Mesenchymal stem cell (in vitro differentiated cells and primary cell): ENCODE measurements at regions not wholly inside any gene's neighbourhood (a gene's known extent, or its start where the extent isn't known, plus 50 kb on each side); places are given as distances from the start of the nearest gene placed in this dataset.

Experiments
- DNase-seq: peaks from one replicate; pipeline ENCODE4 v3.0.0-alpha.2; 2013
- H2AFZ ChIP-seq: one replicate; pipeline ENCODE4 v1.6.1; 2013; ENCODE audit warnings: low read depth, mild to moderate bottlenecking, control low read depth, inconsistent platforms, low read length, moderate library complexity
- H2AK5ac ChIP-seq: 2 replicates; pipeline ENCODE4 v1.6.1; 2013; ENCODE audit warnings: low read length, moderate library complexity, mild to moderate bottlenecking, inconsistent platforms; ENCODE audit not compliant: severe bottlenecking
- H2BK120ac ChIP-seq: one replicate; pipeline ENCODE4 v1.6.1; 2013; ENCODE audit warnings: low read depth, mild to moderate bottlenecking, inconsistent platforms, low read length, moderate library complexity
- H2BK12ac ChIP-seq, 2 experiments: one replicate each; pipeline ENCODE4 v1.6.1; 2013; ENCODE audit warnings: inconsistent platforms in 2 of 2, low read length in 2 of 2, mild to moderate bottlenecking in 2 of 2, moderate library complexity in 2 of 2, control low read depth in 1 of 2
- H2BK15ac ChIP-seq: one replicate; pipeline ENCODE4 v1.6.1; 2013; ENCODE audit warnings: mild to moderate bottlenecking, low read depth, inconsistent platforms; ENCODE audit not compliant: poor library complexity, severe bottlenecking
- H2BK5ac ChIP-seq: 2 replicates; pipeline ENCODE4 v1.6.1; 2013; ENCODE audit warnings: low read depth, mild to moderate bottlenecking, low read length, control low read depth, inconsistent platforms; ENCODE audit not compliant: poor library complexity, severe bottlenecking
- H3K14ac ChIP-seq, 2 experiments: one replicate each; pipeline ENCODE4 v1.6.1; 2013; ENCODE audit warnings: inconsistent platforms in 2 of 2, low read length in 2 of 2, control low read depth in 1 of 2, mild to moderate bottlenecking in 1 of 2, moderate library complexity in 1 of 2
- H3K18ac ChIP-seq, 2 experiments: one replicate each; pipeline ENCODE4 v1.6.1; 2013; ENCODE audit warnings: inconsistent platforms in 2 of 2, low read length in 2 of 2, control low read depth in 1 of 2, low read depth in 1 of 2, mild to moderate bottlenecking in 1 of 2
- H3K23ac ChIP-seq, 2 experiments: one replicate each; pipeline ENCODE4 v1.6.1; 2013; ENCODE audit warnings: inconsistent platforms in 2 of 2, low read length in 2 of 2, mild to moderate bottlenecking in 2 of 2, moderate library complexity in 2 of 2, control low read depth in 1 of 2
- H3K27ac ChIP-seq: 2 replicates; pipeline ENCODE4 v1.5.1; 2013; ENCODE audit warnings: mild to moderate bottlenecking, moderate library complexity, low read length, control low read depth, inconsistent platforms; ENCODE audit not compliant: poor library complexity, severe bottlenecking
- H3K27me3 ChIP-seq, 2 experiments: 2 replicates each; pipeline versions ENCODE4 v1.6.1 to v1.7.0; 2013; ENCODE audit warnings: low read length in 2 of 2, mild to moderate bottlenecking in 2 of 2, moderate library complexity in 2 of 2, control low read depth in 1 of 2, inconsistent platforms in 1 of 2; ENCODE audit not compliant: control insufficient read depth in 1 of 2, insufficient read depth in 1 of 2
- H3K36me3 ChIP-seq, 2 experiments: 2 replicates each; pipeline versions ENCODE4 v1.6.1 to v1.7.0; 2013; ENCODE audit warnings: low read length in 2 of 2, control low read depth in 1 of 2, inconsistent platforms in 1 of 2, low read depth in 1 of 2, mild to moderate bottlenecking in 1 of 2; ENCODE audit not compliant: insufficient read depth in 2 of 2, control insufficient read depth in 1 of 2
- H3K4ac ChIP-seq, 2 experiments: one replicate each; pipeline ENCODE4 v1.6.1; 2013; ENCODE audit warnings: inconsistent platforms in 2 of 2, low read length in 2 of 2, mild to moderate bottlenecking in 2 of 2, moderate library complexity in 2 of 2, control low read depth in 1 of 2, low read depth in 1 of 2
- H3K4me1 ChIP-seq: 2 replicates; pipeline ENCODE4 v1.6.1; 2013; ENCODE audit warnings: low read depth, low read length, control low read depth; ENCODE audit not compliant: control insufficient read depth, insufficient read depth
- H3K4me2 ChIP-seq: 2 replicates; pipeline ENCODE4 v1.6.1; 2013; ENCODE audit warnings: low read length, mild to moderate bottlenecking, inconsistent platforms; ENCODE audit not compliant: poor library complexity, severe bottlenecking
- H3K4me3 ChIP-seq, 2 experiments: 2 replicates each; pipeline versions ENCODE4 v1.5.1 to v1.7.0; 2013; ENCODE audit warnings: low read length in 2 of 2, mild to moderate bottlenecking in 2 of 2, control low read depth in 1 of 2, low read depth in 1 of 2; ENCODE audit not compliant: insufficient read depth in 1 of 2
- H3K79me1 ChIP-seq: replicated peaks from 2 replicates; pipeline ENCODE4 v1.6.1; 2013; ENCODE audit warnings: mild to moderate bottlenecking, control low read depth, low read length, inconsistent platforms; ENCODE audit not compliant: poor library complexity, severe bottlenecking
- H3K9ac ChIP-seq: 2 replicates; pipeline ENCODE4 v1.7.0; 2013; ENCODE audit warnings: mild to moderate bottlenecking, low read length, moderate library complexity
- H3K9me3 ChIP-seq: 2 replicates; pipeline ENCODE4 v1.7.0; 2013; ENCODE audit warnings: mild to moderate bottlenecking, low read length; ENCODE audit not compliant: control insufficient read depth
- H4K8ac ChIP-seq: one replicate; pipeline ENCODE4 v1.6.1; 2013; ENCODE audit warnings: inconsistent platforms, mild to moderate bottlenecking, low read length, moderate library complexity
- H4K91ac ChIP-seq: one replicate; pipeline ENCODE4 v1.6.1; 2013; ENCODE audit warnings: mild to moderate bottlenecking, low read length, inconsistent platforms
- WGBS: methylation state at CpG from one replicate; pipeline ENCODE4 v1.1.7; 2013; ENCODE audit warnings: mixed read lengths; 5-methylcytosine and 5-hydroxymethylcytosine counted together

- no peak overlapping the region for H2AK5ac ChIP-seq
- H3K4me2 ChIP-seq: no peak overlapping the region
Observed at GRCh38 chr20:39347626-39348025, 385.5 kb downstream of the DHX35 start.

GRCh38 chr20:39342463-39342862 lies 380.3 kb downstream of the DHX35 start:
- Histone ChIP-seq H3K27me3 (no peaks in the 10 kb centered on the region), H2BK15ac (no peak overlapping the region), H3K18ac (no peak overlapping the region), H3K4me2 (no peak overlapping the region), H2AK5ac (no peak overlapping the region), H4K91ac (no peak overlapping the region), H3K79me1 (no peaks in the 10 kb centered on the region), H3K36me3 (no peaks in the 10 kb centered on the region), H3K9ac (no peak overlapping the region), H3K23ac (no peak overlapping the region), H3K4me1 (no peaks in the 10 kb centered on the region), H3K27ac (no peak overlapping the region), H3K9me3 (peaks cover 13% of the 10 kb centered on the region), H3K4me3 (no peak overlapping the region), H2BK12ac (no peak overlapping the region), H4K8ac (no peak overlapping the region), H2BK120ac (no peak overlapping the region), H2AFZ (no peak overlapping the region), H3K14ac (no peak overlapping the region), H3K4ac (no peak overlapping the region), H2BK5ac (no peak overlapping the region)
- WGBS: 92% methylated on average over 1 of the region's 1 CpG
- no peak for DNase-seq

More at GRCh38 chr20:39347626-39348025, 385.5 kb downstream of the DHX35 start:
- H2BK12ac ChIP-seq: no peak overlapping the region
- no peak overlapping the region for H3K23ac ChIP-seq
- DNase-seq: no peak
- H3K4me3 ChIP-seq: no peak overlapping the region
- H3K9ac ChIP-seq: no peak overlapping the region
- no peak overlapping the region for H2BK5ac ChIP-seq
- no peak overlapping the region for H3K14ac ChIP-seq
- no peak overlapping the region for H3K27ac ChIP-seq
- no peaks in the 10 kb centered on the region for H3K27me3 ChIP-seq
- H3K4ac ChIP-seq: no peak overlapping the region
- no peak overlapping the region for H2BK120ac ChIP-seq
- H3K79me1 ChIP-seq: no peaks in the 10 kb centered on the region
- no peak overlapping the region for H4K91ac ChIP-seq
- no peak overlapping the region for H2AFZ ChIP-seq
- H3K18ac ChIP-seq: no peak overlapping the region
- H2BK15ac ChIP-seq: no peak overlapping the region
- no peak overlapping the region for H4K8ac ChIP-seq
- WGBS: 86% methylated on average over 5 of the region's 5 CpGs
- H3K4me1 ChIP-seq: no peaks in the 10 kb centered on the region
- no peaks in the 10 kb centered on the region for H3K36me3 ChIP-seq
- H3K9me3 ChIP-seq: peaks cover 49% of the 10 kb centered on the region

DNA sequence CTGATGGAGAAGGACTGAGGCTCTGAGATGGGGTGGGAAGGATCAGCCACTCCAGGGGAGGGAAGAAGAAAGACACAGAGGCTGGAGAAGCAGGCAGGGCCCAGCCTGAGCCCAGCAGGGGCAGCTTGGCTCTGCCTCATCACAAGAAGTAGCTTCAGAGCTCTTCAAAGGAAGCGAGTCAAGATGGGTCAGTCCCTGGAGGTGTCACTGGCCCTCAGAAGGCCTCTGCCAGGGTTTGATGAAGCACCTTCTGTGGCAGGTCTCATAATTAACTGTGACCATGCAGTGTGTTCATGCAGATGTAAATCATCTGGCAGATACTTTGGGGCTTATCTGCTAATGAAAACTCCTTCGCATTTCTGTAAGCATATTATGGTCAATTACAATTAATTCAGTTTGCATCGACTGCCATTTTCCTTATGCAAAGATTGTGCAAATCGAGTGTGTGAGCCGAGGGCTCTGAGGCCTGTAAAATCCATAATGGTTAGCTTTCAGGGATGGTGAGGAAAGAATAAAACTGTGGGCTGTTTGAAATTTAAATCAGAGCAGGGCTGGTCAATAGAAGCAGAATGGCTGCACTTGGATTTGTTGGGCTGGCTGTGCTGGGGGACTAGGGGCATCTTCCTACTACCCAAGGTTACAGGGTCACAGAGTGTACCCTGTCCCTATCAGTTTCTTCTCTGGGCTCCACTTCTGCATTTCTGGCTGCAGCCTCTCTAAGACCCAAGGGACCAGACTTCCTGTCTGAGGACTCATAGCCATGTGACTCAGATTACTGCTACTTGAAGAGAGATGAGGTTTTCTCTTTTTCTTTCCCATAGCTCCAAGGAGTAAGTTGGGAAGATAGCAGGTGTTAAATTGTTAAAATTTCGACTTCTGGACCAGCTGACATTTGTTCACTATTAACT lies 376.6 kb downstream of the DHX35 start:
- Histone ChIP-seq H3K79me1 (no peaks in the 10 kb centered on the region), H3K23ac (no peak overlapping the region), H2AK5ac (no peak overlapping the region), H3K4me1 (no peaks in the 10 kb centered on the region), H2BK12ac (no peak overlapping the region), H4K91ac (no peak overlapping the region), H3K9ac (no peak overlapping the region), H2BK15ac (no peak overlapping the region), H3K9me3 (no peaks in the 10 kb centered on the region), H3K18ac (no peak overlapping the region), H3K4me3 (no peak overlapping the region), H3K27ac (no peak overlapping the region), H3K14ac (no peak overlapping the region), H2BK5ac (no peak overlapping the region), H3K36me3 (no peaks in the 10 kb centered on the region), H3K4ac (no peak overlapping the region), H2AFZ (no peak overlapping the region), H4K8ac (no peak overlapping the region), H2BK120ac (no peak overlapping the region), H3K27me3 (no peaks in the 10 kb centered on the region), H3K4me2 (no peak overlapping the region)
- WGBS: 62% methylated on average over 5 of the region's 6 CpGs
- no peak for DNase-seq

DNA sequence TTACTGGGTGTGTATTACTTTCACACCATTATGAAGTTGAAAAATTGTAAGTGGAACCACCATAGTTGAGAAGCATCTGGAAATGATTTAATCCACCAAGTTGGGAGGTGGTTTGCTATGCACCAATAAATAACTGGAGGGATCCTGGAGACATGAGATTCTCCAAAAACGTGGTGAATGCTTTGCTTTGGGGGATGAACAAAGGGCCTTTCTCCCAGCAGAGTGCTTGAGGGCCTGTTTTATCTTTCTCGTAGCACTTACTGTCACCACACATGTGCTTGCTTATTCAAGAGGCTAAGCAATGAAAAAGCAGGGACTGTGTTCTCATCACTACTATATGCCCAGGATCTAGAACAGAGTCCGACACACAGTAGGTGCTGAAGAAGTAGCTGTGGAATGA lies 371.1 kb downstream of the DHX35 start:
- no peak overlapping the region for H2AK5ac ChIP-seq

More for the DNA sequence above, 371.1 kb downstream of the DHX35 start:
- no peak overlapping the region for H2BK15ac ChIP-seq
- no peak overlapping the region for H2AFZ ChIP-seq
- no peak overlapping the region for H3K4me3 ChIP-seq
- no peak overlapping the region for H3K27ac ChIP-seq
- no peak overlapping the region for H3K18ac ChIP-seq
- H3K23ac ChIP-seq: no peak overlapping the region
- H3K27me3 ChIP-seq: no peaks in the 10 kb centered on the region
- no peak overlapping the region for H3K14ac ChIP-seq
- no peak overlapping the region for H4K91ac ChIP-seq
- H3K9ac ChIP-seq: no peak overlapping the region
- no peaks in the 10 kb centered on the region for H3K9me3 ChIP-seq
- no peak overlapping the region for H2BK12ac ChIP-seq
- H2BK5ac ChIP-seq: no peak overlapping the region
- whole genome bisulfite sequencing: 50% methylated on average over 3 of the region's 3 CpGs
- DNase-seq: no peak
- H3K4me1 ChIP-seq: no peaks in the 10 kb centered on the region
- no peak overlapping the region for H3K4ac ChIP-seq
- no peak overlapping the region for H3K4me2 ChIP-seq
- H2BK120ac ChIP-seq: no peak overlapping the region
- no peaks in the 10 kb centered on the region for H3K79me1 ChIP-seq
- H4K8ac ChIP-seq: no peak overlapping the region
- no peaks in the 10 kb centered on the region for H3K36me3 ChIP-seq
